Astrocyte of the cerebellum (primary cell): ENCODE measurements at regions not wholly inside any gene's neighbourhood (a gene's known extent, or its start where the extent isn't known, plus 50 kb on each side); places are given as distances from the start of the nearest gene placed in this dataset.

Source experiments
- DNase-seq: peaks from one replicate; pipeline ENCODE4 v3.0.0-alpha.2; 2011; ENCODE audit warnings: low read depth
- H3K4me3 ChIP-seq: 2 replicates; pipeline ENCODE4 v1.5.1; 2011; ENCODE audit warnings: mild to moderate bottlenecking, low read depth, low read length, moderate library complexity
- in situ Hi-C: cut with HindIII; loops from 2 replicates; pipeline ENCODE4 v1.10.0; 2017; ENCODE audit warnings: low sequenced_read_pairs
- TF ChIP-seq, protein P1 (sequence below): IDR thresholded peaks from 2 replicates; pipeline ENCODE4 v1.5.1; 2012; ENCODE audit warnings: low read length, low read depth, moderate library complexity, mild to moderate bottlenecking; ENCODE audit errors: missing control alignments

GRCh38 chr3:21991061-21991460, 240.1 kb upstream of the ZNF385D start:
- H3K4me3 ChIP-seq = no peak overlapping the region
- in situ Hi-C loops = no loop called here
- TF ChIP-seq, protein P1, sequence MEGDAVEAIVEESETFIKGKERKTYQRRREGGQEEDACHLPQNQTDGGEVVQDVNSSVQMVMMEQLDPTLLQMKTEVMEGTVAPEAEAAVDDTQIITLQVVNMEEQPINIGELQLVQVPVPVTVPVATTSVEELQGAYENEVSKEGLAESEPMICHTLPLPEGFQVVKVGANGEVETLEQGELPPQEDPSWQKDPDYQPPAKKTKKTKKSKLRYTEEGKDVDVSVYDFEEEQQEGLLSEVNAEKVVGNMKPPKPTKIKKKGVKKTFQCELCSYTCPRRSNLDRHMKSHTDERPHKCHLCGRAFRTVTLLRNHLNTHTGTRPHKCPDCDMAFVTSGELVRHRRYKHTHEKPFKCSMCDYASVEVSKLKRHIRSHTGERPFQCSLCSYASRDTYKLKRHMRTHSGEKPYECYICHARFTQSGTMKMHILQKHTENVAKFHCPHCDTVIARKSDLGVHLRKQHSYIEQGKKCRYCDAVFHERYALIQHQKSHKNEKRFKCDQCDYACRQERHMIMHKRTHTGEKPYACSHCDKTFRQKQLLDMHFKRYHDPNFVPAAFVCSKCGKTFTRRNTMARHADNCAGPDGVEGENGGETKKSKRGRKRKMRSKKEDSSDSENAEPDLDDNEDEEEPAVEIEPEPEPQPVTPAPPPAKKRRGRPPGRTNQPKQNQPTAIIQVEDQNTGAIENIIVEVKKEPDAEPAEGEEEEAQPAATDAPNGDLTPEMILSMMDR = no peak
- no peak for DNase-seq

DNA sequence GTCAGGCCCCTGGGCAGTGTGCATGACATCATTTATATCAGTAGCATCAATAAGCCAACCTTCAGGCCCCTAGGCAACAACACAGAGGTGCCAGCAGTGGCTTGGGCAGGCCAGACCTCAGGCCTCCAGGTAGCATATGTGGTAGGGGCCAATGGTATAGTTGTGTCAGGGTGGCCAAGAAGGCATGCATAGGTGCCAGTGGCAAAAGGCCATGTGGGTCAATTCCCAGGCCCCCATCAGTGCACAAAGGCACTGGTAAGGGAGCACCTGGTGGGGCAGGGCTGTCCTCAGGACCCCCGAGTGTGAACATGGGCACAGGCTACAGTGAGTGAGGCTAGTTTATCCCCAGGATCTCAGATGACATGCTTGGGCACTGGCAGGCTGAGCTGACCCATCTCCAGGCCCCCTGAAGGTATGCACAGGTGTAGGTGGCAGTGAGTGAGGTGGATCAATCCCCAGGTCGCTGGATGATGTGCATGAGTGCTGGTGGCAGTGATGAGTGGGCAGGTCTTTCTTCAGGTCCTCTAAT, 244.1 kb upstream of the ZNF385D start:
- TF ChIP-seq, protein P1 = no peak
- no peak overlapping the region for H3K4me3 ChIP-seq
- DNase-seq = no peak
- in situ Hi-C loops = no loop called here

- no peak overlapping the region for H3K4me3 ChIP-seq
Measured at GRCh38 chr3:22007368-22007767, 256.4 kb upstream of the ZNF385D start.

GRCh38 chr3:22010997-22011396, 260.0 kb upstream of the ZNF385D start:
- TF ChIP-seq, protein P1 = no peak
- no peak for DNase-seq
- in situ Hi-C loops = no loop called here
- H3K4me3 ChIP-seq = no peak overlapping the region

More at GRCh38 chr3:22007368-22007767, 256.4 kb upstream of the ZNF385D start:
- TF ChIP-seq, protein P1 = no peak
- in situ Hi-C loops = no loop called here
- DNase-seq = no peak

- DNase-seq = no peak
- in situ Hi-C loops = no loop called here
Measured at GRCh38 chr3:22012471-22012870, 261.5 kb upstream of the ZNF385D start.

GRCh38 chr3:22013641-22014040, 262.6 kb upstream of the ZNF385D start:
- in situ Hi-C loops = no loop called here
- DNase-seq = no peak
- TF ChIP-seq, protein P1 = no peak
- H3K4me3 ChIP-seq = no peak overlapping the region

More at GRCh38 chr3:22012471-22012870, 261.5 kb upstream of the ZNF385D start:
- TF ChIP-seq, protein P1 = no peak
- H3K4me3 ChIP-seq = no peak overlapping the region
